HG03354 (cell line): ENCODE measurements at regions not wholly inside any gene's neighbourhood (a gene's known extent, or its start where the extent isn't known, plus 50 kb on each side); places are given as distances from the start of the nearest gene placed in this dataset.

Experiments used
- ATAC-seq: cut with Tn5 transposase; IDR thresholded peaks from one replicate; pipeline ENCODE4 v1.9.1; 2021; ENCODE audit warnings: mild to moderate bottlenecking; ENCODE audit not compliant: unreplicated experiment, poor library complexity, severe bottlenecking

DNA sequence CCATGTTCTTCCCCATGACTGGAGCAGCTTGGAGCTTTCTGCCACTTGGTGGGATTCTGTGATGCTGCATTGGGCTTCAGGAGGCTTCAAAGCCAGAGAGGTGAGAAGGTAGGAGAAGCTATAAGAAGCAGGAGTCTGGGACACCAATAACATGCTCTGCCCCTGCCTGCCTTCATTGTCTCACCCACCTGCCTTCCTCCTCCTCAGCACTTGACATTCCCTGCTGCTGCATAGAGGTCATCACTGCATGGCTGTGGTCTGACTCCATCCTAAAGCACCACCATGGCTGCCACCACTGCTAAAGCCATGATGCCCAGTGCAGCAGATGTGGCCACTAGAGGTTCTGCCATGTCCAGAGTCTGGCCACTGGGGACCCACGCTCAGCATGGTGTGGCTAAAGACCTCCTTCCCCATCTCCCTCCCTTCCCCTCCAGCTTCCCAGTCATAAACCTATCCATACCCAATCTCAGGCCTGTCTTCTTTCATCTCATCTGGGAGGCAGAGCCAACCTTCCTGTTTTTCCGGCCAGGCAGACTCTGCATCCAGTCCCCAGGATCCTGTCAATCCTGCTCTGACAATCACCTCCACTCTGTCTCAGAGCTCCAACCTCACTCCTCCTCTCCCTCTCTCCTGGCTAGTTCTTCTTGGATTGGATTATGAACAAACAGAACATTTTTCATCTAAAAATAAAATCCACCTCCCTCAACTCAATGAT, 285.1 kb upstream of the POU3F1 start:
- ATAC-seq = no peak

- ATAC-seq = no peak
Measured at GRCh38 chr1:38330799-38331198, 284.2 kb upstream of the POU3F1 start.

DNA sequence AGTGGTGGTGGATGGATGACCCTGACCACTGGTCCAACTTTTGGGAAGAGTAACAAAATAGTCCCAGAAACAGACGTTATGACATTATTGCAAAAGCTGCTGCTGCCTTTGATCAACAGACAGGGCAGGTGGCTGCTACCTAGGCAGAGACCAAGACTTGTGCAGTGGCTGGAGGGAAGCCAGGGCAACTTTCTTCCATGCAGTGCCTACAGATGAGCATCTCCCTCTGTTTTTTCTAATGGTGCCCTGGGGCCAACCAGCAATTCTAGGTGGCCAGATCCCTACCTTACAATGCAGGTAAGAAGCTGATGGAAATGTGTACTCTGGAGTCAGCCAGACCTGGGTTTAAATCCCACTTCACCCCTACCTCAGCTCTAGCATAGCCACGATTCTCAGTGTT, 283.1 kb upstream of the POU3F1 start:
- ATAC-seq = no peak

DNA sequence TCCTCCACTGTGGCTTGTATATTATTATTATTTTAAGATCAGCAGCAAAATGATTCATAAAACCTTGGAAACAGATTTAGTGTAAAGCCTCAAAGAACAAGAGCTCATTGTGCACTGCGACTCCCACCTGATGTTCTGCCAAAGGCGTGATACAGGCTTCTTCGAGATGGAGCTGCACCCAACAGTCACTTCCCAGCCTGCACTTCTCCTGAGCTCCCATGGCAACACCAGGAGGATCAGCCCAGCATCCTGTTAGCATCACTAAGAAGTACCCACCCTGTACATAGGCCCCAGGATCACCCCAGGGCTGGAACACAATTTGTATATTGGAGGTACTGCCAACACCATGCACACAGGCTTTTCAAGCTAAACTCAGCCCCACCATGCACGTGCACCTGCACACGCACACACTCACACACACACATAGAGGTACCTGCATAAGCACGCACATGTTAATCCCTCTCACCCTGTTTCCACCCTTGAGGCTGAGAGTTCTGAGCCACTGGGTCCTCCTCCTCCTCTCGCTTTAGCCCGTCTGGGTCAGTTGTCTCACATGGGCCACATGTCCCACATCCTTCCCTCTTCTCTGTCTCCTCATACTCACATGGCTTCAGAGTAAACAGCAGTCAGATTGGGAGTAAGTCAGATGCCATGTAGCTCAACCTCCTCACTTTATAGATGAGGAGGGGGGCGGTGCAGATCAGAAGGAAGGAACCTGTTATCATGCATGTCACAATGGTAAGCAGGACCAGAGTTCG, 281.9 kb upstream of the POU3F1 start:
- ATAC-seq = no peak

DNA sequence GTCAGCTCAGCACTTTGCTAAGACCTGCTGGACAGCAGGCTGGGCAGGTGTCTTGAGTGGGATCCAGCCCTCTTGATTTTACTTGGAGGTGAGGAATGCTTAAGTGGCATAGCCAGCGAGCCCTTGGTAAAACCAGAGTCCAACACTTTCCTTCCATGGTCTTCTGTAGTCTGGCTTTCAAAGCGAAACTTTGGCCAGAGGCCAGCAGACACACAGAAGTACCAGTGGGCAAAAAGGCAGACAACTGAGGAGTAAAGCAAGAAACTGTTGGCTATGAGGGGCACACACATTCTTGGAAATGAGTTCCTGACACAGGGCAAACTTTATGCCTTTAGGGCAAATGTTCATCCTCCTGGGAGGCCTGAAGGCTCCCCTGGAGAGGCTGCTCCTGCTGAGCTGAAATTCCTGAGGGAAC, 281.0 kb upstream of the POU3F1 start:
- no peak for ATAC-seq

DNA sequence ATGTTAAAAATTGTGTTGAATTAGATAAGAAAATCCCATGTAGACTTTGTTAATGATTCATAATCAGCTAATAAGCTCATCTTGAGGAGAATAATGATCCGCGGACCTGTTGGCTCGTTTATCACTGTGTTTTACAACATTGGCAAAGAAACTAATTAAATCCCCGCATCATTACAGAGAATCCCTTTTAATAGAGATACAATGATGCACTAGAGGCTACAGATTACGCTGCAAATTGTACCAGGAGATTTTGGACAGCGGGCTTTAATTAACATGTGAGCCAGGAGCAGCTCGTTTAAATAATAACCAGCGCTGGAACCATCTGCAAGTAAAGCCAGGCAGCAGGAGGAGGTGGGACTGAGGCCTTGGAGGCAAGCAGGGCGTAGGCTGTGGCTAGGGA, 280.3 kb upstream of the POU3F1 start:
- ATAC-seq = no peak

DNA sequence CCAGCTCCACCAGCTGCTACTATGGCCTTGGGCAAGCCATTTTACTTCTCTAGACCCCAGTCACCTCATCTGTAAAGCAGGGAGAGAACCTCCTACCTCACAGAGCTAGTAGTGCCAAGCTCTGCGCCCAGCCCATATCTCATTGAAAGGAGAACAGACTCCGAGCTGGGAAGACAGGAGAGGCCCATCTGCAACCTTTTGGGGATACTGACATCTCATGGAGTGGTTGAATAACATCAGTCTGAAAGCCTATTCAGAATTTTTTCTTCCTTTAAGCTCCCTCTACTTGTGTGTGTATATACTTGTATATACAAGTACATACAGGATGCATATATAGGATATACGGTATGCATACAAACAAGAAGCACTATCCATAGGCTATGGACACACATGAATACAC, 279.5 kb upstream of the POU3F1 start:
- ATAC-seq = no peak

GRCh38 chr1:38312753-38313152, 266.2 kb upstream of the POU3F1 start:
- no peak for ATAC-seq

DNA sequence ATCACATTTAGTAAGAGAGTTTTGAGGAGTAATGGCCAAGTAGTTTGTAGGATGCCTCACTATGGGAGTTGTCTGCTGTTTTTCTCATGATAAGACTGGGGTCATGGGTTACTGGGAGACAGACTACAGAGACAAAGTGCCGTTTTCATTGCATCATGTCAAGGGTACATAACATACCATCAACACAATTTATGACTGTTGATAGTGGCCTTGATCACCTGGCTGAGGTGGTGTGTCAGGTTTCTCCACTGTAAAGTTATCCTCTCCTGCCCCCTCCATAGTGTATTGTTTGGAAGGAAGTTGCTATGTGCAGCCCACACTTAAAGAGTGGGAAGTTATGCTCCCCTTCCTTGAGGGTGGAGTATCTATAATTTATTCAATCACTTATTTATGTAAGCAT, 263.5 kb upstream of the POU3F1 start:
- no peak for ATAC-seq

DNA sequence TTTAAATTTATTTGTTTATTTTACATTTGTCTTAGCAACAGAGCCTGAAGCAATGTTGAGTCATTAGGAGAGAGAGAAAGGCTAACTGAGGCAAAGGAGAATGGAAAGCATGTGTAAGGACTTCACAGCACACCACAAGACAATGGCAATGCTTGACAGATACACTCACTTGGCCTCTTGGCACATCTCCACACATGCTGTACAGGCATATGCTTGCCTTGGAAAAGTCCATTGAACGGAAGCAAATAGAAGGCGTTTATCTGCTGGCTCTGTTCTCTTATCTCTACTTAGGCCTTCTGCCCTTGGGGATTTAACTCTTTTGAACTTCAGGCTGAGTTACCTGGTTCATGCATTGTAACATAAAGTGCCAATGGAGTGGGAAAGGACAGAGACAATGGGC, 262.2 kb upstream of the POU3F1 start:
- ATAC-seq = no peak

GRCh38 chr1:38305666-38306065, 259.1 kb upstream of the POU3F1 start:
- no peak for ATAC-seq

DNA sequence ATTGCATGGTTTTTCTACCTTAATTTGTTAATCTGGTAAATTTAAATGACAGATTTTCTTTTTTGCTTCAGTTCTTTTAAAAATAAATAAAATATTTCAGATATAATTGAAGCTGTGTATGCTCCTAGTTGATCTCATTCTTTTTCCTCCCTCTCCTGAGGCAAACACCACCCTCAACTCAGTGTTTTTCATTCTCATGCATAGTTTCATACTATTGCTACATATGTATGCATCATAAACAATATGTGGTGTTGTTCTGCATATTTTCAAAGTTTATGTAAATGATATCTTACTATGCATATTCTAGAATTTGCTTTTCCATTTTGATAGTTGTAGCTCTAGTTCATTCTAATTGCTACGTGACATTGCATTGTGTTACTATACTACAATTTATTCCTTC, 257.2 kb upstream of the POU3F1 start:
- no peak for ATAC-seq

- no peak for ATAC-seq
Measured at GRCh38 chr1:38301040-38301439, 254.4 kb upstream of the POU3F1 start.

DNA sequence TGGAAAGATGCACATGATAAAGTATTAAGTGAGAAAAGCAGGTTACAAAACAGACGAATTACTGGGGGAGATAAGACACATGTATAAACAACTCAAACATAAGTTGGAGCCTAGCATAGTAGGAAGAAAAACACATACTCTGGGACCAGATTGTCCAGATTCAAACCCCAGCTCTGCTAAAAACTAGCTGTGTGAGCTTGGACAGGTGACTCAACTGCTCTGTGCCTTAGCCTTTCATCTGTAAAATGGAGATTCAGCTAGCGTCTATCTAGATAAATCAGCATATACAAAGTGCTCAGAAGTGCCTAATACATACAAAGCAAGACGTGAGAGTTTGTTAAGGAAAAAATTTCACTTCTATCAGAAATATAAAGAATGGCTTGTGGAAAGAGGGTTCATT, 254.0 kb upstream of the POU3F1 start:
- no peak for ATAC-seq

DNA sequence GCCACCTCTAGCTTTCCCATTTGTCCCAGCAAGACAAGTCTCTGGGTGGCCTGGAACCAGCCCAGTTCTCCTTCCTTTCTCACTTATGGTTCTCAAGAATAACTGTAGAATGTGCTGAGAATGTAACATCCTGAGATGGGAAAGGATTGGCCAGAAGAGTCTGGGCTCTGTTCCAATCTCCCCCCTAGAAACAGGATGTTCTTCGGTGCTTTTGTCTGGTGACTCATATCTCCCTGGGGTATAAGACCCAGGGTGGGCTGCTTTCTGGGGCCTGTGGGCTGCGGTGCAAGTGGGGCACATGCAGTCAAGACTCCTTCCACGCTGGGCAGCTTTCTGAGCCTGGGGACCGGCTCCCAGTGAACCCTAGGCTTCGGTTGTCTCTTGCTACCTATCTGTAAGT, 251.2 kb upstream of the POU3F1 start:
- no peak for ATAC-seq

- no peak for ATAC-seq
Measured at GRCh38 chr1:38297246-38297645, 250.7 kb upstream of the POU3F1 start.

- ATAC-seq = no peak
Measured at GRCh38 chr1:38296047-38296446, 249.5 kb upstream of the POU3F1 start.

- ATAC-seq = no peak
Measured at GRCh38 chr1:38293567-38293966, 247.0 kb upstream of the POU3F1 start.

- ATAC-seq = no peak
Measured at GRCh38 chr1:38292969-38293368, 246.4 kb upstream of the POU3F1 start.

DNA sequence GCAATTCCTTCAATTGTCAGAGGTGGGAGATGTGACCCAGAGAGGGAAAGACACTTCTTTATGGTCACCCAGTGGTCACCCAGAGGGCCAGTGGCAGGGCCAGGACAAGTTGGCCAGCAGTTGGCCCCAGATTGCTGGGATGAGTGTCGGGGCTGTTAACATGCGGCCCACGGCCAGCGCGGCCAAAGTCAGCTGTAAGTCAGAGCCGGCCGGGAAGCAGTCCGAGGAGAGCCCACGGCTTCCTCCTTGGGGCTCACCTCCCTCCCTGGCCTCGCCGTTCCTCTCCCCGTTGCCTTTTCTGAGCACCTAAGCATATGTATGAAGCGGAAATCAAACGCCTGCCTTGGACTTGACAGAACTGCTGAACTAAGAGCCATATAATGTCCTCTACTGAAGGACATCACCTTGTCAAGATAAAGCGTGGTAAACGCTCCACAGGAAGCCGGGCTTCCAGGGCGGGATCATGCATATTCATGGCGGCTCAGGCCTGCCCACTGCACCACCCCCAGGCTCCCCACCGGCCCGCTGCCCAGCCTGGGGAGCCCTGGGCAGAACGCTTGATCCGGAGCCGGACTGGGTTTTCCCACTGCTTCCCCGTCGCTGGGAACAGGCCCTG, 245.4 kb upstream of the POU3F1 start:
- no peak for ATAC-seq

GRCh38 chr1:38291336-38291735, 244.7 kb upstream of the POU3F1 start:
- ATAC-seq = no peak
